Uterus (tissue), 3 donors: ENCODE measurements at regions not wholly inside any gene's neighbourhood (a gene's known extent, or its start where the extent isn't known, plus 50 kb on each side); places are given as distances from the start of the nearest gene placed in this dataset.

ENCODE experiments used
- DNase-seq, 2 donors: peaks; one replicate each; pipeline ENCODE4 v3.0.0-alpha.2; 2019 to 2020
- H3K27ac ChIP-seq, 2 donors: fragments of 200-600 bp; sonication (generic); 1 replicate in 1 of 2; 2 replicates in 1 of 2; pipeline ENCODE4 v1.5.1; 2016 to 2018
- H3K27me3 ChIP-seq, 2 donors: fragments of 200-600 bp; sonication (generic); one replicate each; pipeline ENCODE4 v1.5.1; 2018 to 2019; ENCODE audit warnings: control low read depth in 1 of 2
- H3K36me3 ChIP-seq, 2 donors: fragments of 200-600 bp; sonication (generic); one replicate each; pipeline ENCODE4 v1.5.1; 2019; ENCODE audit warnings: control low read depth in 1 of 2
- H3K4me1 ChIP-seq, 2 donors: fragments of 200-600 bp; sonication (generic); one replicate each; pipeline ENCODE4 v1.5.1; 2018 to 2019; ENCODE audit warnings: control low read depth in 1 of 2
- H3K4me3 ChIP-seq, 2 donors: fragments of 200-600 bp; sonication (generic); 1 replicate in 1 of 2; 2 replicates in 1 of 2; pipeline ENCODE4 v1.5.1; 2018 to 2019; ENCODE audit warnings: mild to moderate bottlenecking in 1 of 2
- H3K9me3 ChIP-seq, 2 donors: fragments of 200-600 bp; sonication (generic); one replicate each; pipeline ENCODE4 v1.5.1; 2019; ENCODE audit warnings: control low read depth in 1 of 2
- POLR2A ChIP-seq, 2 donors: fragments of 450-650 bp; IDR thresholded peaks; one replicate each; pipeline ENCODE4 v1.6.1; 2016; ENCODE audit warnings: antibody characterized with exemption in 2 of 2, mild to moderate bottlenecking in 1 of 2, moderate library complexity in 1 of 2
- intact Hi-C: fragments of 100-400 bp; cut with DNase I; formaldehyde crosslinking; loops from one replicate; pipeline ENCODE4 v1.15.1; 2023; ENCODE audit warnings: low total_unique reads
- TF ChIP-seq, protein P1 (sequence below), 4 experiments: fragments of 200-600 bp in 2 of 4; fragments of 450-650 bp in 2 of 4; sonication (generic) in 2 of 4; IDR thresholded peaks; one replicate each; pipeline ENCODE4 v1.5.1; 2016 to 2019; ENCODE audit warnings: antibody characterized with exemption in 4 of 4, mild to moderate bottlenecking in 2 of 4, moderate library complexity in 1 of 4
- donor health status: DM: yes; HTN: yes; CAD: no.

DNA sequence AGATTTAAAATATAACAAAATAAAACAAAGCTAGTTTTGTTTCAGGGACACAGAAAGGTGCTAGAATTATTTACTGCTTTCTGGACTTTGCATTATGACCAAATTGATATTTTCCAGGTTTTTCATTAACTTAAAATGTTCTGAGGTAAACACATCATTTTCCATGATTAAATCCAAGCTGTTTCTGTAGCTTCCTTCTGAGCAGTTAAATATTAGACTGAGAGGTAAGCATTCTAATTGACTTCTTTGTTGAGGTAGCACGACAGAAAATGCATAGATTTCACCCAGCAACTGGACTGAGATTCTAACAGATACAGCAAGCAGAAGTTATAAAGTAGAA is 98.3 kb downstream of the BMP4 start:
- TF ChIP-seq, protein P1, sequence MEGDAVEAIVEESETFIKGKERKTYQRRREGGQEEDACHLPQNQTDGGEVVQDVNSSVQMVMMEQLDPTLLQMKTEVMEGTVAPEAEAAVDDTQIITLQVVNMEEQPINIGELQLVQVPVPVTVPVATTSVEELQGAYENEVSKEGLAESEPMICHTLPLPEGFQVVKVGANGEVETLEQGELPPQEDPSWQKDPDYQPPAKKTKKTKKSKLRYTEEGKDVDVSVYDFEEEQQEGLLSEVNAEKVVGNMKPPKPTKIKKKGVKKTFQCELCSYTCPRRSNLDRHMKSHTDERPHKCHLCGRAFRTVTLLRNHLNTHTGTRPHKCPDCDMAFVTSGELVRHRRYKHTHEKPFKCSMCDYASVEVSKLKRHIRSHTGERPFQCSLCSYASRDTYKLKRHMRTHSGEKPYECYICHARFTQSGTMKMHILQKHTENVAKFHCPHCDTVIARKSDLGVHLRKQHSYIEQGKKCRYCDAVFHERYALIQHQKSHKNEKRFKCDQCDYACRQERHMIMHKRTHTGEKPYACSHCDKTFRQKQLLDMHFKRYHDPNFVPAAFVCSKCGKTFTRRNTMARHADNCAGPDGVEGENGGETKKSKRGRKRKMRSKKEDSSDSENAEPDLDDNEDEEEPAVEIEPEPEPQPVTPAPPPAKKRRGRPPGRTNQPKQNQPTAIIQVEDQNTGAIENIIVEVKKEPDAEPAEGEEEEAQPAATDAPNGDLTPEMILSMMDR (IDR thresholded peaks at IDR 0.05): no peak
- TF ChIP-seq POLR2A (IDR thresholded peaks at IDR 0.05): no peak
- Histone ChIP-seq H3K9me3 (no peaks in the 10 kb centered on the region), H3K27ac (no peak overlapping the region), H3K36me3 (no peaks in the 10 kb centered on the region), H3K27me3 (no peaks in the 10 kb centered on the region), H3K4me3 (no peak overlapping the region), H3K4me1 (no peaks in the 10 kb centered on the region)
- intact Hi-C loops: no loop called here
- no peak for DNase-seq

DNA sequence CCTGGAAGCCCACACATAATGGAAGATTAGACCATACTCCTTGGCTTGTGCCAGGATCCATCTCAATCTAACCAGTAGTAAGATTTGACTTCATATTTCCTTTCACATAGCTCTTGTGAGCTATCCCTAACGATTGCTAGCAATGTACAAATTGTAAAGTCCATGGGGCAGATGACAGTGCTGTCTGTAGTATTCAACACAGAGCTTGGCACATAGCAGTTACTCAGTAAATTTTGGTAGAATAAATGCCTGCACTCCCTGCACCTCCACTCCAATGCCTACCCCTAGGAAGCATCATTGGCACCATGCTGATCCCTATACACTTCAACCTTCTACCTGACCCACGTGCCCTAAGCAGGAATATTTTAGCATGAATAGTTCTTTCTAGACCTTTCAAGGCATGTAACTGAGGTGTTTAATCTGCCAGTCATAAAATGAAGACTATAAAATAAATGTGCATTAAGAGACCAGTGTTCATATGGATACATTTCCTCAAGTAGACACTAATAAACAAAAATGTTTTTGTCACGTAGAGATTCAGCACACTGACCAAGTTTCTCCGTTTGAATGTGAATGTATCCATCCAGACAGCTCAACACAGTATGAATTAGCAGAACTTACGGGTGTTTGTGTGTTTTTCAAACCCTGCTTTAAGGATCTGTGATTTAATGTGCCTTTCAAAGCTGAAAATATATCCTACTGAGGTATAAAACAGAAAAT is 98.8 kb downstream of the BMP4 start:
- H3K27ac ChIP-seq: no peak overlapping the region
- no peak for DNase-seq
- no peaks in the 10 kb centered on the region for H3K4me1 ChIP-seq
- no peak overlapping the region for H3K4me3 ChIP-seq
- intact Hi-C loops: no loop called here
- no peaks in the 10 kb centered on the region for H3K36me3 ChIP-seq
- H3K9me3 ChIP-seq: no peaks in the 10 kb centered on the region
- TF ChIP-seq, protein P1 (IDR thresholded peaks at IDR 0.05): no peak
- no peak for TF ChIP-seq POLR2A (IDR thresholded peaks at IDR 0.05)
- H3K27me3 ChIP-seq: no peaks in the 10 kb centered on the region

DNA sequence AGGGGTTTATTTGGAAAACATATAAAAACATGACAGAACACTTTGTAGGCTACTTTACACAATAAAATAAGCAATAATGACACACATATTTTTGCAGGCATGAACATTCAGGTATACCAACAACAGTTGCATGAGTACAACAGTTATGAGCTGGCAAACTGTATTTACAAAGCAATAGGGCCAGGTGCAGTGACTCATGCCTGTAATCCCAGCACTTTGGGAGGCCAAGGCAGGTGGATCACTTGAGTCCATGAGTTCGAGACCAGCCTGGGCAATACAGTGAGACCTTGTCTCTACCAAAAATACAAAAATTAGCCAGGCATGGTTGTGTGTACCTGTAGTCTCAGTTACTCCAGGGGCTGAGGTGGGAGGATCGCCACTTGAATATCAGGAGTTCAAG is 101.1 kb downstream of the BMP4 start:
- Histone ChIP-seq H3K9me3 (no peaks in the 10 kb centered on the region), H3K27ac (no peak overlapping the region), H3K27me3 (no peaks in the 10 kb centered on the region), H3K4me3 (no peak overlapping the region), H3K4me1 (no peaks in the 10 kb centered on the region), H3K36me3 (no peaks in the 10 kb centered on the region)
- intact Hi-C loops: no loop called here
- TF ChIP-seq POLR2A (IDR thresholded peaks at IDR 0.05): no peak
- TF ChIP-seq, protein P1 (IDR thresholded peaks at IDR 0.05): no peak
- DNase-seq: no peak

DNA sequence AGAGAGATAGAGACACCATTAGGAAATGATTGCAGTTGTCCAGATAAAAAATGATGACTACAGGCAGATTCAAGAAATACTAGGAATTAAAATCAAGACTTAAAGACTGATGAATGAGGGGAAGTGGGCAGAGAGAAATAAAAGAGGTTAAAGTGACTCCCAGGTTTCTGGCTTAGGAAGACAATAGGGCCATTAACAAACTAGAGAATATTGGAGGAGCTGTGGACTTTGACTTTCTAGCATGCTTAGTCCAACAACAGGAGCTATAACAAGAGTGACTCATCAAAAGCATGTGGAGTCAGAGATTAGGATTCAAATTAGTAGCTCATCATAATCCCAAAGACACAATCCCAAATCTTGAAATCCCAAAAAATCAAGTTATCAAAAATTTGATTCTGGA is 101.5 kb downstream of the BMP4 start:
- H3K4me1 ChIP-seq: no peaks in the 10 kb centered on the region
- H3K36me3 ChIP-seq: no peaks in the 10 kb centered on the region
- intact Hi-C loops: no loop called here
- H3K27me3 ChIP-seq: no peaks in the 10 kb centered on the region
- TF ChIP-seq, protein P1 (IDR thresholded peaks at IDR 0.05): no peak
- TF ChIP-seq POLR2A (IDR thresholded peaks at IDR 0.05): no peak
- no peak for DNase-seq
- H3K27ac ChIP-seq: no peak overlapping the region
- no peak overlapping the region for H3K4me3 ChIP-seq
- H3K9me3 ChIP-seq: no peaks in the 10 kb centered on the region

DNA sequence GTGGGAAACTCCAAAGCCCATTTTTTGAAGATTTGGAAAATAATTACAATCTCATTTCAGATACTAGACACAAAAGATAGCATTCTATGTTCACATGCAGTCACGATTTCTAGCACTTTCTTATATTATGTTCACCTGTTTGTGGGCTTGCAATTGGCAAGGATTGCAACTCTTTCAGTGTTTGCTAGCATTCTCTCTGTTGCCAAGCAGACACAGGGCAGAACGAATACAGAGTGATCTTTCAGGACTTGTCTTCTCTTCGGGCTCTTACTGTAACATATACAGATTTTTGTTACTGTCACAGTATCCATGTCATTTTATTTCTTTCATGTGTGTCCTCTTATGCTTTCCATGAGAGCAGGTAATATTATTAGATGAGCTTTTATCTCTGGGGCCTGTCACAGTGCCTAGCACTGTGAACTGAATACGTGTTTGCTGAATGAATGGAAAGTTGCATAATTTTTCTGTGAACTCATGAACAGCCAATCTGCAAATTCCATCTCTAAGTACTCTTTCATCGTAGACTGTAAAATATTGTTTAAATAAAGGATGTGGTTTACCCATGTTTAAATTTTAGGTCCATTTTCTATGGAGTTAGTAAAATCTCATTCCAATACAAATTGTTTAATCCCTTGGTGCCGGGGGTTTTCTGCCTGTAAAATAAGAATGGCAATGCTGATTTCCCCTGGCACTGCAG is 105.1 kb downstream of the BMP4 start:
- Histone ChIP-seq H3K4me3 (no peak overlapping the region), H3K27me3 (no peaks in the 10 kb centered on the region), H3K36me3 (no peaks in the 10 kb centered on the region), H3K4me1 (no peaks in the 10 kb centered on the region), H3K27ac (no peak overlapping the region), H3K9me3 (no peaks in the 10 kb centered on the region)
- DNase-seq: no peak
- TF ChIP-seq, protein P1 (IDR thresholded peaks at IDR 0.05): no peak
- no peak for TF ChIP-seq POLR2A (IDR thresholded peaks at IDR 0.05)
- intact Hi-C loops: no loop called here
